Upper lobe of left lung (tissue), 4 donors: ENCODE measurements at regions not wholly inside any gene's neighbourhood (a gene's known extent, or its start where the extent isn't known, plus 50 kb on each side); places are given as distances from the start of the nearest gene placed in this dataset.

Experiments used
- CTCF ChIP-seq, 6 experiments: fragments of 450-650 bp in 4 of 6; fragments of 200-600 bp in 2 of 6; sonication (generic) in 2 of 6; IDR thresholded peaks; one replicate each; pipeline ENCODE4 v1.5.1; 2016 to 2019; ENCODE audit warnings: antibody characterized with exemption in 6 of 6
- POLR2A ChIP-seq, 4 donors: fragments of 450-650 bp; IDR thresholded peaks; one replicate each; pipeline ENCODE4 v1.5.1; 2016 to 2017; ENCODE audit warnings: antibody characterized with exemption in 4 of 4, mild to moderate bottlenecking in 2 of 4

- no peak for TF ChIP-seq CTCF (IDR thresholded peaks at IDR 0.05)
- TF ChIP-seq POLR2A (IDR thresholded peaks at IDR 0.05), result no peak
Measured at GRCh38 chr1:50357186-50357585, 66.1 kb downstream of the DMRTA2 start.
